Transverse colon (tissue), 4 donors: ENCODE measurements at regions not wholly inside any gene's neighbourhood (a gene's known extent, or its start where the extent isn't known, plus 50 kb on each side); places are given as distances from the start of the nearest gene placed in this dataset.

Source experiments
- POLR2AphosphoS5 ChIP-seq, 3 donors: sonication (generic); formaldehyde crosslinking; IDR thresholded peaks; one replicate each; pipeline ENCODE4 v1.6.1; 2016; ENCODE audit warnings: antibody characterized with exemption in 3 of 3
- TF ChIP-seq, protein P1 (sequence below), 5 experiments: fragments of 200-600 bp in 3 of 5; fragments of 450-650 bp in 2 of 5; sonication (generic) in 3 of 5; IDR thresholded peaks; 1 replicate in 2 of 5; 2 replicates in 3 of 5; pipeline ENCODE4 v1.5.1; 2016 to 2017; ENCODE audit warnings: antibody characterized with exemption in 5 of 5, inconsistent platforms in 3 of 5, mild to moderate bottlenecking in 2 of 5, moderate library complexity in 1 of 5

DNA sequence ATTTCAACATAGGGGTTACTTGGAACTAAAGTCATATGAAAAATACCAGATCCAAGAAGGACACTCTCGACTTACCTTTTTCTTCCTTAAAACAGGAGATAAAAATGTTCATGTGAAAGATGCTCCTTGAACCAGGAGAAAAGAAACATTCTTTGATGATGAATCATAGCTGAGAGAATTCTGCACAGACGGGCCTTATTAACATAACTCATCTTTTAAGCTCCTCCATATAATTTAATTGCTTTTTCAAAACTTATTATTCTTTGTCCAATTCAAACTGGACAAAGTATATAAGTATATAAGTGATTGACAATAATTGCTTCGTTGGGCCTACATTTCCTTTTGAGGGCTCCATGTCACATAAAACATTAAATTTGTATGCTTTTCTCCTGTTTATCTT, 945.2 kb upstream of the C9orf72 start:
- TF ChIP-seq, protein P1, sequence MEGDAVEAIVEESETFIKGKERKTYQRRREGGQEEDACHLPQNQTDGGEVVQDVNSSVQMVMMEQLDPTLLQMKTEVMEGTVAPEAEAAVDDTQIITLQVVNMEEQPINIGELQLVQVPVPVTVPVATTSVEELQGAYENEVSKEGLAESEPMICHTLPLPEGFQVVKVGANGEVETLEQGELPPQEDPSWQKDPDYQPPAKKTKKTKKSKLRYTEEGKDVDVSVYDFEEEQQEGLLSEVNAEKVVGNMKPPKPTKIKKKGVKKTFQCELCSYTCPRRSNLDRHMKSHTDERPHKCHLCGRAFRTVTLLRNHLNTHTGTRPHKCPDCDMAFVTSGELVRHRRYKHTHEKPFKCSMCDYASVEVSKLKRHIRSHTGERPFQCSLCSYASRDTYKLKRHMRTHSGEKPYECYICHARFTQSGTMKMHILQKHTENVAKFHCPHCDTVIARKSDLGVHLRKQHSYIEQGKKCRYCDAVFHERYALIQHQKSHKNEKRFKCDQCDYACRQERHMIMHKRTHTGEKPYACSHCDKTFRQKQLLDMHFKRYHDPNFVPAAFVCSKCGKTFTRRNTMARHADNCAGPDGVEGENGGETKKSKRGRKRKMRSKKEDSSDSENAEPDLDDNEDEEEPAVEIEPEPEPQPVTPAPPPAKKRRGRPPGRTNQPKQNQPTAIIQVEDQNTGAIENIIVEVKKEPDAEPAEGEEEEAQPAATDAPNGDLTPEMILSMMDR (IDR thresholded peaks at IDR 0.05): no peak
- TF ChIP-seq POLR2AphosphoS5 (IDR thresholded peaks at IDR 0.05): no peak
